ENCODE measurements at regions not wholly inside any gene's neighbourhood (a gene's known extent, or its start where the extent isn't known, plus 50 kb on each side); places are given as distances from the start of the nearest gene placed in this dataset.

DNA sequence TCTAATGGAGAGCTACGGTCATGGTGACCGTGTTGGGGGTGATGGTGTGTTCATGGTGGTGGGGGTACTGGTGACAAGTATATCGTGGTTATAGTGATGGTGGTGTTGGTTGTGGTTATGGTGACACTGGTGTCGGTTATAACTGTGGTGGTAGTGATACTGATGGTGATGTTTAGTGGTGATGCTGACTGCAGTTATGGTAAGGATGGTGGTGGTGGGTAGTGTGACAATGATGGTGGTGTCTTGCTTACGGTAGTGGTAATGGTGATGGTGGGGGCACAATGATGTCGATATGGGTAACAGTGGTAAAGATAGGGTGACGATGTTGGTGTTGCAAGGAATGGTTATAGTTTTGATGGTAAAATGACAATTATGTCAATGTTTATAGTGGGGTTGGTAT, 98.9 kb upstream of the SLC2A1 start:
- WGBS, 2 donors (ENCODE audit: low coverage in 1 of 2) = 99% methylated on average over 6 of the region's 7 CpGs
- Histone ChIP-seq H3K4me3 (no peak overlapping the region), H3K27ac (peak overlapping the region in 2 of 4 donors; percentile 53 to 62), H3K27me3 (peaks cover 10% of the 10 kb centered on the region), H3K9me3 (no peaks in the 10 kb centered on the region), H3K36me3 (no peaks in the 10 kb centered on the region), H3K4me1 (peaks cover 0 to 7% (median 0%) of the 10 kb centered on the region in 3 donors)
- no peak for ATAC-seq
- no peak for TF ChIP-seq POLR2AphosphoS5 (IDR thresholded peaks at IDR 0.05)
- no peak for TF ChIP-seq EP300 (IDR thresholded peaks at IDR 0.05)
- no peak for TF ChIP-seq POLR2A (IDR thresholded peaks at IDR 0.05)
- TF ChIP-seq, protein P1, sequence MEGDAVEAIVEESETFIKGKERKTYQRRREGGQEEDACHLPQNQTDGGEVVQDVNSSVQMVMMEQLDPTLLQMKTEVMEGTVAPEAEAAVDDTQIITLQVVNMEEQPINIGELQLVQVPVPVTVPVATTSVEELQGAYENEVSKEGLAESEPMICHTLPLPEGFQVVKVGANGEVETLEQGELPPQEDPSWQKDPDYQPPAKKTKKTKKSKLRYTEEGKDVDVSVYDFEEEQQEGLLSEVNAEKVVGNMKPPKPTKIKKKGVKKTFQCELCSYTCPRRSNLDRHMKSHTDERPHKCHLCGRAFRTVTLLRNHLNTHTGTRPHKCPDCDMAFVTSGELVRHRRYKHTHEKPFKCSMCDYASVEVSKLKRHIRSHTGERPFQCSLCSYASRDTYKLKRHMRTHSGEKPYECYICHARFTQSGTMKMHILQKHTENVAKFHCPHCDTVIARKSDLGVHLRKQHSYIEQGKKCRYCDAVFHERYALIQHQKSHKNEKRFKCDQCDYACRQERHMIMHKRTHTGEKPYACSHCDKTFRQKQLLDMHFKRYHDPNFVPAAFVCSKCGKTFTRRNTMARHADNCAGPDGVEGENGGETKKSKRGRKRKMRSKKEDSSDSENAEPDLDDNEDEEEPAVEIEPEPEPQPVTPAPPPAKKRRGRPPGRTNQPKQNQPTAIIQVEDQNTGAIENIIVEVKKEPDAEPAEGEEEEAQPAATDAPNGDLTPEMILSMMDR (IDR thresholded peaks at IDR 0.05) = no peak

DNA sequence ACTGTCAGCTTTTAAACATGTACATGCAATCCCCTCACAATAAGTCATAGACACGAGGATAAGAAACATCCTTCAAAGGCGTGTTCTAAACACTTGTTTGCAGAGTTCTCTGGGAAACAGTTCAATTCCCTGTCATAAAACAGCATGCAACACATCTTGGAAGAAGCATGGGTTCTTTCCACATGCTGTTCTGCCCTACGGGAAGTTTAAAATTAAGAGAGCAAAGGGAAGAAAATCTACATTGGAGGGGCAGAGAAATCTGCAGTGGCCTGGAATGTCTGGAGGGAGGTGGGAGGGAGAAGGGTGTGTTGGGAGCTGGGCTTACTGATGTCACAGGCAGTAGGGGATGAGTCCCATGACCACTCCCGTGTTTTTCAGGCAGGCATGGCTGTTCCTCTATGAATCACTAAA, 98.3 kb upstream of the SLC2A1 start:
- TF ChIP-seq POLR2AphosphoS5 (IDR thresholded peaks at IDR 0.05) (no peak), POLR2A (IDR thresholded peaks at IDR 0.05) (no peak), EP300 (IDR thresholded peaks at IDR 0.05) (no peak)
- TF ChIP-seq, protein P1 (IDR thresholded peaks at IDR 0.05) = no peak
- peaks cover 0 to 7% (median 0%) of the 10 kb centered on the region in 3 donors for H3K4me1 ChIP-seq
- no peak overlapping the region for H3K4me3 ChIP-seq
- H3K9me3 ChIP-seq = no peaks in the 10 kb centered on the region
- peak overlapping the region in 2 of 4 donors; percentile 53 to 62 for H3K27ac ChIP-seq
- H3K36me3 ChIP-seq = no peaks in the 10 kb centered on the region
- peaks cover 10% of the 10 kb centered on the region for H3K27me3 ChIP-seq
- peak; percentile 74 for ATAC-seq
- 23 to 25% methylated on average over 3 to 4 of the region's 4 CpGs for WGBS, 2 donors (ENCODE audit: low coverage in 1 of 2)

DNA sequence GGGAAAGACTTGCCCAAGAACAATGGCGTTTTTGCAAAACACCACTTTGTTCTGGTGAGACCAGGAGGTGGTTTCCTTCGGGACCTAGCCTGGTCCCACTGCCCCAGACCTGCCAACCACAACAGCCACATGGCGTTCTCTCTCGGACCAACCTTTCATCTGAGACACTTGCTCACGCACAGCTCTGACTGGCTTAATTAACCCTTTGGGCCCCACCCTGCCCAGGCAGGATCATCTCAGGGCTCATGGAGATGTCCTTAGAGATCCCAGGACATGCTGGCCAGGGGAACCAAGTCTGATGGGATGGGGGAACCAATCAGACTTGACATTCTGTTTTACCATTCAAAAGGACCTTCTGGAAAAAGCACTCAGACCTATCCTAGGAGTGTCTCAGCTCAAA, 97.8 kb upstream of the SLC2A1 start:
- H3K4me3 ChIP-seq = no peak overlapping the region
- H3K9me3 ChIP-seq = no peaks in the 10 kb centered on the region
- H3K36me3 ChIP-seq = no peaks in the 10 kb centered on the region
- H3K27ac ChIP-seq = peak overlapping the region in 2 of 4 donors; percentile 19 to 53
- no peak for TF ChIP-seq POLR2A (IDR thresholded peaks at IDR 0.05)
- TF ChIP-seq, protein P1 (IDR thresholded peaks at IDR 0.05) = no peak
- TF ChIP-seq POLR2AphosphoS5 (IDR thresholded peaks at IDR 0.05) = no peak
- TF ChIP-seq EP300 (IDR thresholded peaks at IDR 0.05) = no peak
- no CpG with 5 or more reads among the region's 5 CpGs for WGBS, 2 donors (ENCODE audit: low coverage in 1 of 2)
- peaks cover 0 to 7% (median 0%) of the 10 kb centered on the region in 3 donors for H3K4me1 ChIP-seq
- ATAC-seq = no peak
- peaks cover 10% of the 10 kb centered on the region for H3K27me3 ChIP-seq

DNA sequence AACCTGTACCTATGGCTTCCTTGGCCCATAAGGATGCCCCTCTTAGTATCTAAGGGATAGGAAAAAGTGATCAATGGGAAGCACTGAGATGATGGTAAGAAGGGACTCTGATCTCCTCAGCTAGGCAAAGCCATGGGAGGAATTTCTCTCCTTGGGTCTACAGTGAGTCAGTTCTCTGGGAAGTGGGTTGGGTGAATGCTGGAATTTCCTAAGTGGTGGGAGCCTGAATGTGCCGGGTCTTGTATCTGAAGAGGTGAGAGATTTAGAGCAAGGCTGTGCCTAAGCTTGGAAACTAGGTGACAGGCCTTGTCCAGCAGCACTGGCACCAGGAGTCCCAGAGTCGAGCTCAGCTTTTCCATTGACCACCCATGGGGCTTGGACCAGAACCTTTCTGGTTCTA, 96.3 kb upstream of the SLC2A1 start:
- Histone ChIP-seq H3K9me3 (no peaks in the 10 kb centered on the region), H3K4me3 (no peak overlapping the region), H3K36me3 (no peaks in the 10 kb centered on the region), H3K27ac (no peak overlapping the region), H3K4me1 (peaks cover 0 to 7% (median 0%) of the 10 kb centered on the region in 3 donors), H3K27me3 (peaks cover 10% of the 10 kb centered on the region)
- WGBS, 2 donors (ENCODE audit: low coverage in 1 of 2) = 100% methylated on average over 2 of the region's 2 CpGs; no CpG with 5 or more reads in 1 of the 2 donors
- no peak for ATAC-seq
- TF ChIP-seq POLR2A (IDR thresholded peaks at IDR 0.05) = no peak
- no peak for TF ChIP-seq POLR2AphosphoS5 (IDR thresholded peaks at IDR 0.05)
- TF ChIP-seq, protein P1 (IDR thresholded peaks at IDR 0.05) = no peak
- no peak for TF ChIP-seq EP300 (IDR thresholded peaks at IDR 0.05)

DNA sequence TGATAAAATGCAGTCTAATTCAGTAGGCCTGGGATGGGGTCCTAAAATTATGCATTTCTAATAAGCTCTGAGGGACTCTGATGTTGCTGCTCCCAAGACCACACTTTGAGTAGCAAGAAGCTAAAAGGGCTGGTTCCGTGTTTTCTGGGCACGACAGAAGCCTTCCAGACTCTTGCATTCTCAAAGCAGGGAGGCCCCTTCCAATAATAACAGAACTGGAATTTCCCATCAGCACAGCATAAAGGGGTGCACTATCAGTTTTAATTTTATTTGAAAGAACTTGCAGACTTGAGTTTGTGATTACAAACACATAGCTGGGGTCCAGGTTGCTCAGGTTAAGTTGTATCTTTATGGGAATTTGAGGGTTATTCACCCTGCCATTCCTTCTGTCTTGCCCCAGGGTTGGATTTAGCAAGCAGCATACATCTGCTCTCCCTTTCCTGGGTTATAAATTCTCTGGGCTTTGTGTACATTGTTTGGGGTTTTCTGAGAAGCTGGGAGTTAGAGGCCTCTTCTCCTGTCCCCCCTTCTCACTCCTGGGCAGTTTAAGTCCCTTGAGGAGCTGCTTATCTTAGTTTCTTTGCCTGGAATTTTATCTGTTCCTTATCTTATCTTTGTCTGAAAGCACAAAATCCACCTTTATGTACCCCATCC, 94.2 kb upstream of the SLC2A1 start:
- no peaks in the 10 kb centered on the region for H3K36me3 ChIP-seq
- no peak overlapping the region for H3K4me3 ChIP-seq
- no peaks in the 10 kb centered on the region for H3K27me3 ChIP-seq
- H3K4me1 ChIP-seq = no peaks in the 10 kb centered on the region
- TF ChIP-seq EP300 (IDR thresholded peaks at IDR 0.05) (no peak), POLR2AphosphoS5 (IDR thresholded peaks at IDR 0.05) (no peak), POLR2A (IDR thresholded peaks at IDR 0.05) (no peak)
- TF ChIP-seq, protein P1 (IDR thresholded peaks at IDR 0.05) = no peak
- ATAC-seq = no peak
- H3K27ac ChIP-seq = no peak overlapping the region
- no peaks in the 10 kb centered on the region for H3K9me3 ChIP-seq
- WGBS, 2 donors (ENCODE audit: low coverage in 1 of 2) = 71% methylated on average over 1 of the region's 2 CpGs; no CpG with 5 or more reads in 1 of the 2 donors

All from gastroesophageal sphincter (tissue), 4 donors.